HG03066 (cell line): ENCODE measurements at regions not wholly inside any gene's neighbourhood (a gene's known extent, or its start where the extent isn't known, plus 50 kb on each side); places are given as distances from the start of the nearest gene placed in this dataset.

ENCODE experiments used
- ATAC-seq: cut with Tn5 transposase; IDR thresholded peaks from one replicate; pipeline ENCODE4 v1.9.1; 2021; ENCODE audit warnings: low read depth; ENCODE audit not compliant: unreplicated experiment

GRCh38 chr3:74676-75243 lies 121.8 kb upstream of the CHL1 start:
- ATAC-seq = no peak

- ATAC-seq = no peak
Observed at GRCh38 chr3:75260-75659, 121.3 kb upstream of the CHL1 start.

- no peak for ATAC-seq
Observed at GRCh38 chr3:79542-79941, 117.0 kb upstream of the CHL1 start.

- ATAC-seq = no peak
Observed at GRCh38 chr3:82508-82907, 114.1 kb upstream of the CHL1 start.

GRCh38 chr3:83096-83495 lies 113.5 kb upstream of the CHL1 start:
- ATAC-seq = no peak

- ATAC-seq = no peak
Observed at GRCh38 chr3:85180-85579, 111.4 kb upstream of the CHL1 start.

GRCh38 chr3:88267-88666 lies 108.3 kb upstream of the CHL1 start:
- ATAC-seq = no peak

GRCh38 chr3:93746-94145 lies 102.8 kb upstream of the CHL1 start:
- ATAC-seq = no peak

- ATAC-seq = no peak
Observed at GRCh38 chr3:96259-96658, 100.3 kb upstream of the CHL1 start.

- ATAC-seq = no peak
Observed at GRCh38 chr3:97417-98258, 98.9 kb upstream of the CHL1 start.

- no peak for ATAC-seq
Observed at GRCh38 chr3:98259-98654, 98.3 kb upstream of the CHL1 start.

GRCh38 chr3:99506-99905 lies 97.1 kb upstream of the CHL1 start:
- no peak for ATAC-seq

GRCh38 chr3:102484-102883 lies 94.1 kb upstream of the CHL1 start:
- ATAC-seq = no peak

- no peak for ATAC-seq
Observed at GRCh38 chr3:103991-104390, 92.6 kb upstream of the CHL1 start.

GRCh38 chr3:105585-105984 lies 91.0 kb upstream of the CHL1 start:
- no peak for ATAC-seq

GRCh38 chr3:106619-107018 lies 89.9 kb upstream of the CHL1 start:
- ATAC-seq = no peak

- ATAC-seq = peak; percentile 74
Observed at GRCh38 chr3:111143-112069, 85.2 kb upstream of the CHL1 start.

GRCh38 chr3:112773-113172 lies 83.8 kb upstream of the CHL1 start:
- no peak for ATAC-seq

GRCh38 chr3:118666-119065 lies 77.9 kb upstream of the CHL1 start:
- ATAC-seq = no peak

- no peak for ATAC-seq
Observed at GRCh38 chr3:123341-123740, 73.2 kb upstream of the CHL1 start.

- peak; percentile 61 for ATAC-seq
Observed at GRCh38 chr3:124557-125179, 71.9 kb upstream of the CHL1 start.
